ENCODE measurements at regions not wholly inside any gene's neighbourhood (a gene's known extent, or its start where the extent isn't known, plus 50 kb on each side); places are given as distances from the start of the nearest gene placed in this dataset.
"Not testable (repeated sequence)": the region's sequence is repeated elsewhere in the genome, so short reads cannot be mapped to it uniquely, and the experiment has no call there.

GRCh38 chr1:114032271-114033215 is 53.3 kb downstream of the OLFML3 start:
- no peak for DNase-seq (ENCODE audit: low read depth in 4 of 6, low spot score in 6 of 6)
- Histone ChIP-seq H3K4me1 (ENCODE audit: control insufficient read depth, insufficient read depth, low read length) (peaks cover 4% of the 10 kb centered on the region), H3K9me3 (ENCODE audit: control insufficient read depth, insufficient read depth, low read length) (no peaks in the 10 kb centered on the region), H3K4me3 (ENCODE audit: low read depth, low read length) (no peak overlapping the region), H3K27me3 (ENCODE audit: control insufficient read depth, insufficient read depth, low read length) (no peaks in the 10 kb centered on the region), H3K27ac (ENCODE audit: low read depth, low read length) (no peak overlapping the region), H3K36me3 (ENCODE audit: control insufficient read depth, insufficient read depth, low read length) (no peaks in the 10 kb centered on the region)
- 74% methylated on average over 4 of the region's 7 CpGs for WGBS (ENCODE audit: insufficient coverage)

GRCh38 chr1:114033216-114033706 is 54.0 kb downstream of the OLFML3 start:
- H3K27ac ChIP-seq (ENCODE audit: low read depth, low read length) = no peak overlapping the region
- no peak overlapping the region for H3K4me3 ChIP-seq (ENCODE audit: low read depth, low read length)
- DNase-seq (ENCODE audit: low read depth in 4 of 6, low spot score in 6 of 6) = peak in 2 of 6 donors; percentile 22 to 85
- no peaks in the 10 kb centered on the region for H3K27me3 ChIP-seq (ENCODE audit: control insufficient read depth, insufficient read depth, low read length)
- 11% methylated on average over 3 of the region's 5 CpGs for WGBS (ENCODE audit: insufficient coverage)
- H3K9me3 ChIP-seq (ENCODE audit: control insufficient read depth, insufficient read depth, low read length) = no peaks in the 10 kb centered on the region
- no peaks in the 10 kb centered on the region for H3K36me3 ChIP-seq (ENCODE audit: control insufficient read depth, insufficient read depth, low read length)
- H3K4me1 ChIP-seq (ENCODE audit: control insufficient read depth, insufficient read depth, low read length) = peaks cover 4% of the 10 kb centered on the region

- no peak for DNase-seq (ENCODE audit: low read depth in 4 of 6, low spot score in 6 of 6)
- Histone ChIP-seq H3K27me3 (ENCODE audit: control insufficient read depth, insufficient read depth, low read length) (no peaks in the 10 kb centered on the region), H3K4me1 (ENCODE audit: control insufficient read depth, insufficient read depth, low read length) (peaks cover 4% of the 10 kb centered on the region), H3K36me3 (ENCODE audit: control insufficient read depth, insufficient read depth, low read length) (no peaks in the 10 kb centered on the region), H3K27ac (ENCODE audit: low read depth, low read length) (no peak overlapping the region), H3K4me3 (ENCODE audit: low read depth, low read length) (no peak overlapping the region), H3K9me3 (ENCODE audit: control insufficient read depth, insufficient read depth, low read length) (no peaks in the 10 kb centered on the region)
- WGBS (ENCODE audit: insufficient coverage) = 29% methylated on average over 1 of the region's 2 CpGs
Observed at GRCh38 chr1:114033961-114034360, 54.7 kb downstream of the OLFML3 start.

- no peak for DNase-seq (ENCODE audit: low read depth in 4 of 6, low spot score in 6 of 6)
- no peak overlapping the region for H3K4me3 ChIP-seq (ENCODE audit: low read depth, low read length)
- H3K27ac ChIP-seq (ENCODE audit: low read depth, low read length) = no peak overlapping the region
- H3K9me3 ChIP-seq (ENCODE audit: control insufficient read depth, insufficient read depth, low read length) = no peaks in the 10 kb centered on the region
- 73% methylated on average over 5 of the region's 8 CpGs for WGBS (ENCODE audit: insufficient coverage)
- no peaks in the 10 kb centered on the region for H3K36me3 ChIP-seq (ENCODE audit: control insufficient read depth, insufficient read depth, low read length)
- no peaks in the 10 kb centered on the region for H3K27me3 ChIP-seq (ENCODE audit: control insufficient read depth, insufficient read depth, low read length)
- H3K4me1 ChIP-seq (ENCODE audit: control insufficient read depth, insufficient read depth, low read length) = peaks cover 4% of the 10 kb centered on the region
Observed at GRCh38 chr1:114034567-114035303, 55.5 kb downstream of the OLFML3 start.

- peaks cover 4% of the 10 kb centered on the region for H3K4me1 ChIP-seq (ENCODE audit: control insufficient read depth, insufficient read depth, low read length)
- H3K27me3 ChIP-seq (ENCODE audit: control insufficient read depth, insufficient read depth, low read length) = no peaks in the 10 kb centered on the region
- no peaks in the 10 kb centered on the region for H3K36me3 ChIP-seq (ENCODE audit: control insufficient read depth, insufficient read depth, low read length)
- no peak for DNase-seq (ENCODE audit: low read depth in 4 of 6, low spot score in 6 of 6)
- H3K9me3 ChIP-seq (ENCODE audit: control insufficient read depth, insufficient read depth, low read length) = no peaks in the 10 kb centered on the region
- WGBS (ENCODE audit: insufficient coverage) = no CpG with 5 or more reads among the region's 4 CpGs
- H3K4me3 ChIP-seq (ENCODE audit: low read depth, low read length) = no peak overlapping the region
- no peak overlapping the region for H3K27ac ChIP-seq (ENCODE audit: low read depth, low read length)
Observed at GRCh38 chr1:114035304-114035700, 56.0 kb downstream of the OLFML3 start.

DNA sequence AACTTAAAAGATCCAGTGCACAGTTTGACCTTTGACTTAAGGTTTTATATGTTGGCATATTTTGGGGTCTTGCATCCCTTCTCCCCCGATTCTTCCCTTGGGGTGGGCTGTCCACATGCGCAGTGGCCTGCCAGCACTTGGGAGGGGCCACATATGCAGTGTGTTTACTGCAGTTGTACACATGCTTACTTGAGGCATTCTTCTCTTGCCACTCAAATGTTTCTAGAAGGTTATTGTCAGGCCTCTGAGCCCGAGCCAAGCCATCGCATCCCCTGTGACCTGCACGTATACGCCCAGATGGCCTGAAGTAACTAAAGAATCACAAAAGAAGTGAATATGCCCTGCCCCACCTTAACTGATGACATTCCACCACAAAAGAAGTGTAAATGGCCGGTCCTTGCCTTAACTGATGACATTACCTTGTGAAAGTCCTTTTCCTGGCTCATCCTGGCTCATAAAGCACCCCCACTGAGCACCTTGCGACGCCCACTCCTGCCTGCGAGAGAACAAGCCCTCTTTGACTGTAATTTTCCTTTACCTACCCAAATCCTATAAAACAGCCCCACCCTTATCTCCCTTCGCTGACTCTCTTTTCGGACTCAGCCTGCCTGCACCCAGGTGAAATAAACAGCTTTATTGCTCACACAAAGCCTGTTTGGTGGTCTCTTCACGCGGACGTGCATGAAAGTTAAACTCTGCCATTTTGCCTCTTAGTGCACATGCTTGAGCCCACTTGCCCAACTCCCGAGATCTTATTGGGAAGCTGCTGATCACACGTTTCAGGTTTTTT is 57.8 kb downstream of the OLFML3 start:
- not testable (repeated sequence) for H3K27me3 ChIP-seq (ENCODE audit: control insufficient read depth, insufficient read depth, low read length); DNase-seq (ENCODE audit: low read depth in 4 of 6, low spot score in 6 of 6); H3K9me3 ChIP-seq (ENCODE audit: control insufficient read depth, insufficient read depth, low read length); H3K36me3 ChIP-seq (ENCODE audit: control insufficient read depth, insufficient read depth, low read length); H3K4me3 ChIP-seq (ENCODE audit: low read depth, low read length); H3K4me1 ChIP-seq (ENCODE audit: control insufficient read depth, insufficient read depth, low read length); H3K27ac ChIP-seq (ENCODE audit: low read depth, low read length)
- 74% methylated on average over 6 of the region's 17 CpGs for WGBS (ENCODE audit: insufficient coverage)

- Histone ChIP-seq H3K27me3 (ENCODE audit: control insufficient read depth, insufficient read depth, low read length) (no peaks in the 10 kb centered on the region), H3K4me3 (ENCODE audit: low read depth, low read length) (no peak overlapping the region), H3K27ac (ENCODE audit: low read depth, low read length) (no peak overlapping the region), H3K36me3 (ENCODE audit: control insufficient read depth, insufficient read depth, low read length) (no peaks in the 10 kb centered on the region), H3K9me3 (ENCODE audit: control insufficient read depth, insufficient read depth, low read length) (no peaks in the 10 kb centered on the region), H3K4me1 (ENCODE audit: control insufficient read depth, insufficient read depth, low read length) (peaks cover 4% of the 10 kb centered on the region)
- WGBS (ENCODE audit: insufficient coverage) = 100% methylated on average over 1 of the region's 2 CpGs
- no peak for DNase-seq (ENCODE audit: low read depth in 4 of 6, low spot score in 6 of 6)
Observed at GRCh38 chr1:114037631-114037890, 58.3 kb downstream of the OLFML3 start.

- H3K36me3 ChIP-seq (ENCODE audit: control insufficient read depth, insufficient read depth, low read length) = no peaks in the 10 kb centered on the region
- H3K4me1 ChIP-seq (ENCODE audit: control insufficient read depth, insufficient read depth, low read length) = peaks cover under 1% of the 10 kb centered on the region
- DNase-seq (ENCODE audit: low read depth in 4 of 6, low spot score in 6 of 6) = no peak
- 77% methylated on average over 1 of the region's 3 CpGs for WGBS (ENCODE audit: insufficient coverage)
- no peaks in the 10 kb centered on the region for H3K9me3 ChIP-seq (ENCODE audit: control insufficient read depth, insufficient read depth, low read length)
- H3K4me3 ChIP-seq (ENCODE audit: low read depth, low read length) = no peak overlapping the region
- H3K27ac ChIP-seq (ENCODE audit: low read depth, low read length) = no peak overlapping the region
- H3K27me3 ChIP-seq (ENCODE audit: control insufficient read depth, insufficient read depth, low read length) = no peaks in the 10 kb centered on the region
Observed at GRCh38 chr1:114037962-114038816, 58.9 kb downstream of the OLFML3 start.

Data from spinal cord (tissue), 9 donors.